Esophagus squamous epithelium (tissue), 5 donors: ENCODE measurements at regions not wholly inside any gene's neighbourhood (a gene's known extent, or its start where the extent isn't known, plus 50 kb on each side); places are given as distances from the start of the nearest gene placed in this dataset.

Source experiments
- DNase-seq: peaks from one replicate; lab custom pipeline; 2025; lab: John Stamatoyannopoulos, UW
- H3K27ac ChIP-seq, 4 donors: fragments of 200-600 bp; sonication (generic); one replicate each; pipeline ENCODE4 v1.5.1; 2016 to 2019; ENCODE audit warnings: mild to moderate bottlenecking in 1 of 4
- H3K27me3 ChIP-seq, 4 donors: fragments of 200-600 bp; sonication (generic); 1 replicate in 3 of 4; 2 replicates in 1 of 4; pipeline versions ENCODE4 v1.5.1 to v1.6.0; 2017 to 2021; ENCODE audit warnings: antibody characterized with exemption in 1 of 4
- H3K36me3 ChIP-seq, 3 donors: fragments of 200-600 bp; sonication (generic); one replicate each; pipeline ENCODE4 v1.5.1; 2016 to 2019
- H3K4me1 ChIP-seq, 3 donors: fragments of 200-600 bp; sonication (generic); one replicate each; pipeline ENCODE4 v1.5.1; 2017 to 2019
- H3K4me3 ChIP-seq, 4 donors: fragments of 200-600 bp; sonication (generic); 1 replicate in 3 of 4; 2 replicates in 1 of 4; pipeline ENCODE4 v1.5.1; 2016 to 2019; ENCODE audit warnings: mild to moderate bottlenecking in 2 of 4, moderate library complexity in 1 of 4
- H3K9me3 ChIP-seq, 3 donors: fragments of 200-600 bp; sonication (generic); one replicate each; pipeline ENCODE4 v1.5.1; 2016 to 2019
- POLR2A ChIP-seq, 4 donors: fragments of 450-650 bp; IDR thresholded peaks; one replicate each; pipeline ENCODE4 v1.6.1; 2017; ENCODE audit warnings: antibody characterized with exemption in 4 of 4, mild to moderate bottlenecking in 4 of 4, moderate library complexity in 3 of 4
- WGBS, 2 donors: methylation state at CpG; one replicate each; pipeline ENCODE4 v1.1.5; 2018; 5-methylcytosine and 5-hydroxymethylcytosine counted together
- intact Hi-C: fragments of 100-400 bp; cut with DNase I; formaldehyde crosslinking; loops from one replicate; pipeline ENCODE4 v1.15.0; 2022
- TF ChIP-seq, protein P1 (sequence below), 6 experiments: fragments of 450-650 bp in 4 of 6; fragments of 200-600 bp in 2 of 6; sonication (generic) in 2 of 6; IDR thresholded peaks; one replicate each; pipeline ENCODE4 v1.5.1; 2016 to 2019; ENCODE audit warnings: antibody characterized with exemption in 6 of 6, mild to moderate bottlenecking in 4 of 6, moderate library complexity in 4 of 6
- donor health status: DM: yes; HTN: yes; CAD: no.

DNA sequence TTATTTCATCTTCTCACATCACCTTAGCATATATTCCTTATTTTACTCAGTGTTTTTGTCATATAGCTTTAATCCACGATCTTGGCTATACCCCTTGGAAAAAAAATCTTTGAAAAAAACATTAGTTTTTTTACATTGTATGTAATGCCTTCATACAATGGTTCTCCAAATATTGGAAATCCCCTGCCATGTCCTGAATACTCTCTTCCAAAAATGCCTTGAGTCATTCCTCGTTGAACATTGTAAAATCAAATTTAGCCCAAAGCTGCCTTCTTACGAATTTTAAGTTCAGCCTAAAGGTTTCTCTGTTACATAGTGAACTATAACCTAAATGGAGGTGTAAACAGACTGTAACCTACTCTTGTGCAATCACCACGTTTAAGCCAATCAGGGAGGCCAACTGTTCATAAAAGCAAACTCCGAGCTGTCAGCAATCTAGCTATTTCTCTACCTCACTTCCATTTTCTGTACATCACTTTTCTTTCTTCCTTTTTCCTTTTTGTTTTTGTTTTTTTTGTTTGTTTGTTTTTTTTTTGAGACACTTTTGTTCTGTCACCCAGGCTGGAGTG is 140.1 kb downstream of the ANXA2 start:
- no peak for DNase-seq
- TF ChIP-seq, protein P1, sequence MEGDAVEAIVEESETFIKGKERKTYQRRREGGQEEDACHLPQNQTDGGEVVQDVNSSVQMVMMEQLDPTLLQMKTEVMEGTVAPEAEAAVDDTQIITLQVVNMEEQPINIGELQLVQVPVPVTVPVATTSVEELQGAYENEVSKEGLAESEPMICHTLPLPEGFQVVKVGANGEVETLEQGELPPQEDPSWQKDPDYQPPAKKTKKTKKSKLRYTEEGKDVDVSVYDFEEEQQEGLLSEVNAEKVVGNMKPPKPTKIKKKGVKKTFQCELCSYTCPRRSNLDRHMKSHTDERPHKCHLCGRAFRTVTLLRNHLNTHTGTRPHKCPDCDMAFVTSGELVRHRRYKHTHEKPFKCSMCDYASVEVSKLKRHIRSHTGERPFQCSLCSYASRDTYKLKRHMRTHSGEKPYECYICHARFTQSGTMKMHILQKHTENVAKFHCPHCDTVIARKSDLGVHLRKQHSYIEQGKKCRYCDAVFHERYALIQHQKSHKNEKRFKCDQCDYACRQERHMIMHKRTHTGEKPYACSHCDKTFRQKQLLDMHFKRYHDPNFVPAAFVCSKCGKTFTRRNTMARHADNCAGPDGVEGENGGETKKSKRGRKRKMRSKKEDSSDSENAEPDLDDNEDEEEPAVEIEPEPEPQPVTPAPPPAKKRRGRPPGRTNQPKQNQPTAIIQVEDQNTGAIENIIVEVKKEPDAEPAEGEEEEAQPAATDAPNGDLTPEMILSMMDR (IDR thresholded peaks at IDR 0.05): no peak
- TF ChIP-seq POLR2A (IDR thresholded peaks at IDR 0.05): no peak
- no peak overlapping the region for H3K4me3 ChIP-seq
- H3K36me3 ChIP-seq: no peaks in the 10 kb centered on the region
- 28 to 40% methylated on average over 5 of the region's 5 CpGs for WGBS, 2 donors
- H3K27me3 ChIP-seq: peaks cover 0 to 33% (median 0%) of the 10 kb centered on the region in 4 donors
- intact Hi-C loops: no loop called here
- no peak overlapping the region for H3K27ac ChIP-seq
- H3K9me3 ChIP-seq: no peaks in the 10 kb centered on the region
- H3K4me1 ChIP-seq: no peaks in the 10 kb centered on the region

DNA sequence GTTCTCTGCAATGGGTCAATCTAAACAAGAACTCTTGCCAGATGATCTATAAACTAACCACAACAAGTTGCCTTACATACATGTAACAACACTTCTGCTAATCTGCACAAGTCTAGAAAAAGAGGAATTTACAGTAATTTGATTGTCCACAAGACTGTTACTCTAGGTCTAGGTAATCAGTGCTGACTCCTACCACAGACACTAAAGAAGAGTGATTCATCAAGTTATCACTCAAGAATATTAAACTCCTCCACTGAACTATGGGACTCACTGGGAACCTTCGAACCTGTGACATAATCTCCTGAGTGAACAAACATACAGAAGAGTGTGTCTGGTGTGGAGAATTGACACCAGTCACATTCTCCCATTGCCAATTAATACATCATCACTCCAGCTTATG is 138.3 kb downstream of the ANXA2 start:
- Histone ChIP-seq H3K36me3 (no peaks in the 10 kb centered on the region), H3K27ac (no peak overlapping the region), H3K27me3 (peaks cover 0 to 39% (median 0%) of the 10 kb centered on the region in 4 donors), H3K4me1 (no peaks in the 10 kb centered on the region), H3K4me3 (no peak overlapping the region), H3K9me3 (no peaks in the 10 kb centered on the region)
- intact Hi-C loops: no loop called here
- no peak for DNase-seq
- TF ChIP-seq, protein P1 (IDR thresholded peaks at IDR 0.05): no peak
- no peak for TF ChIP-seq POLR2A (IDR thresholded peaks at IDR 0.05)
- 58 to 92% methylated on average over 1 of the region's 1 CpG for WGBS, 2 donors

DNA sequence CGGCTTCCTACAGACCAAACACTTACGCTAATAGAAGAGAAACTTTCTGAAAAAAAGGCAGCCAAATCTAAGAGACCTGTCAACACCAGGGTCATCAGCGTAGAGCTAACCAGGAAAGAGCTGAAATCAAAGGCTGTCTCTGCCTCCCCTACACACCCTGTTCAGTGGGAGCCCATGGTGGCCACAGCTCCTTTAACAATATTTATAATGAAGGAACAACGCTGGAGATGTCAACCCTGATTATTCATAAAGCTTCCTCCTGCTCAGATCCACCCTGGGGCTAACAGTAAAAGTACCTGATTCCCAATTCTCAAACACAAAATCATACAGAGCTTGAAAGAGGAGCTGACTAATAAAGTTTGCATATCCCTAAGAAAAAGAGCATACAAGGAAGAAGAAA is 133.7 kb downstream of the ANXA2 start:
- Histone ChIP-seq H3K9me3 (no peaks in the 10 kb centered on the region), H3K27me3 (peaks cover 0 to 64% (median 0%) of the 10 kb centered on the region in 4 donors), H3K27ac (no peak overlapping the region), H3K36me3 (no peaks in the 10 kb centered on the region), H3K4me3 (no peak overlapping the region), H3K4me1 (no peaks in the 10 kb centered on the region)
- 55 to 65% methylated on average over 4 of the region's 4 CpGs for WGBS, 2 donors
- intact Hi-C loops: no loop called here
- DNase-seq: no peak
- TF ChIP-seq, protein P1 (IDR thresholded peaks at IDR 0.05): no peak
- no peak for TF ChIP-seq POLR2A (IDR thresholded peaks at IDR 0.05)

DNA sequence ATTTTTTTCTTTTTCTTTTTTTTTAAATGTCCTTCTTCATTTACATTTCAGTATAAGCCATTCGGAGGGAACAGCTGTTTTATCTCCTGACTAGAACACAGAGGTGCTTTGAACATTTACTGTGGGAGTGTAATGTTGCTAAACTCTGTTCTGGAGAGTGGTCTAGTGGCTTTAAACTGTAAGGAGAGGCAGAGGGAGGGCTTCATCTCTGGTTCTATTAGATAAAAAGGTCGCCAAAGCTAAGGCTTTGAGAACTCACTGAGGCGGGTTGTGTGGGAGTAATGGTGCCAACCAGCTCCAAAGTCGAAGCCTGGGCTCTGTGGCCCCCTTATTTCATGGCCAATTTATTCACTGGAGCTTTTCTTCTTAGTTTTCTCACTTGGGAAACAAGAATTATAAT is 133.2 kb downstream of the ANXA2 start:
- H3K4me3 ChIP-seq: no peak overlapping the region
- no peak for TF ChIP-seq POLR2A (IDR thresholded peaks at IDR 0.05)
- TF ChIP-seq, protein P1 (IDR thresholded peaks at IDR 0.05): no peak
- no peaks in the 10 kb centered on the region for H3K4me1 ChIP-seq
- no peaks in the 10 kb centered on the region for H3K36me3 ChIP-seq
- no peaks in the 10 kb centered on the region for H3K9me3 ChIP-seq
- intact Hi-C loops: no loop called here
- 57 to 68% methylated on average over 4 of the region's 4 CpGs for WGBS, 2 donors
- H3K27ac ChIP-seq: no peak overlapping the region
- no peak for DNase-seq
- peaks cover 0 to 67% (median 0%) of the 10 kb centered on the region in 4 donors for H3K27me3 ChIP-seq

DNA sequence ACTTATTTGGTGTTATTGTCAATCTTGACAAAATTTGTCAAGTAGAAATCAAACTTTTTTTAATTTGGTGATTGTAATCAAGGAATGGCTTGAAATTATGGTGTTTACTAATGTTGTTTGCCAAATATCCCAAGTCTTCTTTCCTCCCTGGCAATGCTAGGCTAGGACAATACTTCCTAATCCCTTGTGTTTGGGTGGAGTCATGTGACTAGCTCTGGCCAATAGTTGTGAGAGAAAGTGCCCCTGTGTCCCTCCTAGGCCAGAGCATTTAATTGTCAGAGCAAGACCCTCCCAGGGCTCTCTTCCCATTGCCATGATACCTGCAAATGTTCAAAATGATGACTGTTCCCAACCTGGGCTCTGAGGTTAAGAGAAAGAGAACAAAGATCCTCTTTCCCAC is 132.7 kb downstream of the ANXA2 start:
- no peaks in the 10 kb centered on the region for H3K9me3 ChIP-seq
- no peak overlapping the region for H3K4me3 ChIP-seq
- no peak for TF ChIP-seq POLR2A (IDR thresholded peaks at IDR 0.05)
- TF ChIP-seq, protein P1 (IDR thresholded peaks at IDR 0.05): no peak
- no peak overlapping the region for H3K27ac ChIP-seq
- DNase-seq: no peak
- intact Hi-C loops: no loop called here
- peaks cover 0 to 62% (median 0%) of the 10 kb centered on the region in 4 donors for H3K27me3 ChIP-seq
- no peaks in the 10 kb centered on the region for H3K4me1 ChIP-seq
- no peaks in the 10 kb centered on the region for H3K36me3 ChIP-seq
